ENCODE measurements at regions not wholly inside any gene's neighbourhood (a gene's known extent, or its start where the extent isn't known, plus 50 kb on each side); places are given as distances from the start of the nearest gene placed in this dataset.

DNA sequence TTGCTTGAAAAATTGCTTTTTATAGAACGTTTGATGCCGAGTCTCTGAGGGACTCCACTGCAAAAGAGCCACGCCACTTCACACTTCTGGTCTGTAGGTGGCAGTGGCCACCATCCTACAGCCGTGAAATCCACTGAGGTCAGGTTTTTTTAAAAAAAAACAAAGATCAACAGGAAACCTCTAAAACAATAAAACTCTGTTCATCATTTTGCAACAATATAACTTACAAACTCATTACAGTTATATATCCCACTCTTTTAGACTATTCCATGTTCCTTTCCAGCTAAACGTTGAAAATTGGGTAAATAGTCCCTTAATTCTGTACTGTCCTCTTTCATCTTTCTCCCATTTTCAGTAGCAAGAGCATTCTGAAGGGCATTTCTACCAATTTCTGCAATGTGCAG is 64.6 kb upstream of the FMN2 start:
- Histone ChIP-seq H3K27ac (no peak overlapping the region), H3K4me3 (no peak overlapping the region)
- no peak for DNase-seq (ENCODE audit: low spot score)
- TF ChIP-seq, protein P1, sequence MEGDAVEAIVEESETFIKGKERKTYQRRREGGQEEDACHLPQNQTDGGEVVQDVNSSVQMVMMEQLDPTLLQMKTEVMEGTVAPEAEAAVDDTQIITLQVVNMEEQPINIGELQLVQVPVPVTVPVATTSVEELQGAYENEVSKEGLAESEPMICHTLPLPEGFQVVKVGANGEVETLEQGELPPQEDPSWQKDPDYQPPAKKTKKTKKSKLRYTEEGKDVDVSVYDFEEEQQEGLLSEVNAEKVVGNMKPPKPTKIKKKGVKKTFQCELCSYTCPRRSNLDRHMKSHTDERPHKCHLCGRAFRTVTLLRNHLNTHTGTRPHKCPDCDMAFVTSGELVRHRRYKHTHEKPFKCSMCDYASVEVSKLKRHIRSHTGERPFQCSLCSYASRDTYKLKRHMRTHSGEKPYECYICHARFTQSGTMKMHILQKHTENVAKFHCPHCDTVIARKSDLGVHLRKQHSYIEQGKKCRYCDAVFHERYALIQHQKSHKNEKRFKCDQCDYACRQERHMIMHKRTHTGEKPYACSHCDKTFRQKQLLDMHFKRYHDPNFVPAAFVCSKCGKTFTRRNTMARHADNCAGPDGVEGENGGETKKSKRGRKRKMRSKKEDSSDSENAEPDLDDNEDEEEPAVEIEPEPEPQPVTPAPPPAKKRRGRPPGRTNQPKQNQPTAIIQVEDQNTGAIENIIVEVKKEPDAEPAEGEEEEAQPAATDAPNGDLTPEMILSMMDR (IDR thresholded peaks at IDR 0.05) = peak; percentile 27

GRCh38 chr1:240029418-240029817 is 62.3 kb upstream of the FMN2 start:
- no peak for DNase-seq (ENCODE audit: low spot score)
- Histone ChIP-seq H3K27ac (no peak overlapping the region), H3K4me3 (no peak overlapping the region)
- TF ChIP-seq, protein P1 (IDR thresholded peaks at IDR 0.05) = no peak

- H3K4me3 ChIP-seq = no peak overlapping the region
- H3K27ac ChIP-seq = no peak overlapping the region
- TF ChIP-seq, protein P1 (IDR thresholded peaks at IDR 0.05) = no peak
- no peak for DNase-seq (ENCODE audit: low spot score)
Measured at GRCh38 chr1:240030236-240030635, 61.4 kb upstream of the FMN2 start.

DNA sequence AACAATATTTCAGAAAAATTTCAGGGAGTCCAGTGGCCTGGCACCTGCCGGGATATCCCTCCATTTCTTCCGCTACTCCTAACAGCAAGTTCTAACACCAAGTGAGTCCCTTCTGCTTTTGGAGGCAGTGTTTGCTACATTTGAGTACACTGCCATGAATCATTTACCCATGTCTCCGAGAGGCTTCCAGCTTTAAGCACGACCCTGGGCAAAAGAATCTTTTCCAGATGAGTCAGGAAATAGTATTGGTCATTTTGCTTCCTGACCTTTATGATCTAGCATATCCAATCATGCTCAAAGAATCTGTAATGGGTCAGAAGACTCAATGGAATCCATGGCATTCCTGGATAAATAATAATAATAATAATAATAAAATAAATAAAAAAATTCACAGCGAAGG is 60.7 kb upstream of the FMN2 start:
- TF ChIP-seq, protein P1 (IDR thresholded peaks at IDR 0.05) = no peak
- H3K27ac ChIP-seq = no peak overlapping the region
- DNase-seq (ENCODE audit: low spot score) = no peak
- no peak overlapping the region for H3K4me3 ChIP-seq

- TF ChIP-seq, protein P1 (IDR thresholded peaks at IDR 0.05) = no peak
- DNase-seq (ENCODE audit: low spot score) = no peak
- H3K4me3 ChIP-seq = no peak overlapping the region
- no peak overlapping the region for H3K27ac ChIP-seq
Measured at GRCh38 chr1:240031414-240031813, 60.3 kb upstream of the FMN2 start.

GRCh38 chr1:240033406-240033805 is 58.3 kb upstream of the FMN2 start:
- Histone ChIP-seq H3K4me3 (no peak overlapping the region), H3K27ac (no peak overlapping the region)
- DNase-seq (ENCODE audit: low spot score) = no peak
- TF ChIP-seq, protein P1 (IDR thresholded peaks at IDR 0.05) = no peak

DNA sequence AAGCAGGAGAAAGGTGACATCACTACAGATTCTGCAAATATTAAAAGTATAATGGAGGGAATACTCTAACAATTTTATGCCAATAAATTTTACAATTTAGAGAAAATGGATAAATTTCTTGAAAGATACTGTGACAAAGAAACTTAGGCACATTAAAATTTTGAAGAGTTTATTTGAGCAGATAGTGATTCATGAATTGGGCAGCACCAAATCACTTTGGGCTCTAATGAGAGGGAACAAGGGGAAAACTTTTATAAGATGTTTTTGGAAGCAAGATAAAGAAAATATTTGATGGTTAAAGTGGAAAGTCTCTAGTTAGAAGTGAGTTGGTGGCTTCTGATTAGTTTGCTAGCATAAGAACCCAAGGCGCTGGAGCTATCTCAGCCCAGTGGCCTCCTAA is 55.2 kb upstream of the FMN2 start:
- no peak overlapping the region for H3K27ac ChIP-seq
- H3K4me3 ChIP-seq = no peak overlapping the region
- TF ChIP-seq, protein P1 (IDR thresholded peaks at IDR 0.05) = no peak
- DNase-seq (ENCODE audit: low spot score) = no peak
